H9 (cell line): ENCODE measurements at regions not wholly inside any gene's neighbourhood (a gene's known extent, or its start where the extent isn't known, plus 50 kb on each side); places are given as distances from the start of the nearest gene placed in this dataset.

Experiments used
- DNase-seq: peaks from one replicate; pipeline ENCODE4 v3.0.0-alpha.2; 2017
- H2AFZ ChIP-seq: one replicate; pipeline ENCODE4 v1.6.1; 2013; ENCODE audit warnings: mild to moderate bottlenecking, low read length, control low read depth, moderate library complexity
- H2AK5ac ChIP-seq: 2 replicates; pipeline ENCODE4 v1.6.1; 2013; ENCODE audit warnings: low read length, control low read depth, mixed read lengths; ENCODE audit not compliant: insufficient read length
- H2BK120ac ChIP-seq: one replicate; pipeline ENCODE4 v1.6.1; 2013; ENCODE audit warnings: low read depth, mild to moderate bottlenecking, low read length, control low read depth, inconsistent platforms; ENCODE audit not compliant: poor library complexity, severe bottlenecking
- H2BK12ac ChIP-seq: 2 replicates; pipeline ENCODE4 v1.6.1; 2013; ENCODE audit warnings: low read length, control low read depth, mixed read lengths, low read depth; ENCODE audit not compliant: insufficient read length
- H2BK15ac ChIP-seq: 2 replicates; pipeline ENCODE4 v1.6.1; 2013; ENCODE audit warnings: low read depth, low read length, control low read depth
- H2BK20ac ChIP-seq: one replicate; pipeline ENCODE4 v1.6.1; 2013; ENCODE audit warnings: low read depth, mild to moderate bottlenecking, low read length, control low read depth, inconsistent platforms; ENCODE audit not compliant: poor library complexity, severe bottlenecking
- H2BK5ac ChIP-seq: 2 replicates; pipeline ENCODE4 v1.6.1; 2013; ENCODE audit warnings: low read length, control low read depth, mixed read lengths; ENCODE audit not compliant: insufficient read length
- H3K14ac ChIP-seq: 2 replicates; pipeline ENCODE4 v1.6.1; 2013; ENCODE audit warnings: low read length, control low read depth; ENCODE audit not compliant: insufficient read depth
- H3K18ac ChIP-seq: 2 replicates; pipeline ENCODE4 v1.6.1; 2013; ENCODE audit warnings: low read depth, mild to moderate bottlenecking, mixed read lengths, low read length, control low read depth; ENCODE audit not compliant: insufficient read length
- H3K23ac ChIP-seq: 2 replicates; pipeline ENCODE4 v1.6.1; 2013; ENCODE audit warnings: low read length, control low read depth, mixed read lengths, low read depth; ENCODE audit not compliant: insufficient read length
- H3K23me2 ChIP-seq: 2 replicates; pipeline ENCODE4 v1.6.1; 2013; ENCODE audit warnings: low read depth, mild to moderate bottlenecking, mixed read lengths, low read length, control low read depth; ENCODE audit not compliant: insufficient read length, poor library complexity, severe bottlenecking
- H3K27ac ChIP-seq: 2 replicates; pipeline ENCODE4 v1.5.1; 2013; ENCODE audit warnings: low read length, control low read depth, mixed read lengths, low read depth; ENCODE audit not compliant: insufficient read length
- H3K27me3 ChIP-seq: 2 replicates; pipeline ENCODE4 v1.6.1; 2013; ENCODE audit warnings: low read length, control low read depth, inconsistent platforms; ENCODE audit not compliant: insufficient read depth
- H3K4ac ChIP-seq: 2 replicates; pipeline ENCODE4 v1.6.1; 2013; ENCODE audit warnings: low read depth, mild to moderate bottlenecking, control low read depth, inconsistent platforms, low read length, moderate library complexity
- H3K4me1 ChIP-seq: 2 replicates; pipeline ENCODE4 v1.6.1; 2013; ENCODE audit warnings: low read length, control low read depth, inconsistent platforms; ENCODE audit not compliant: insufficient read depth
- H3K4me2 ChIP-seq: 2 replicates; pipeline ENCODE4 v1.6.1; 2013; ENCODE audit warnings: low read length, control low read depth, mixed read lengths; ENCODE audit not compliant: insufficient read length, insufficient read depth
- H3K56ac ChIP-seq: 2 replicates; pipeline ENCODE4 v1.6.1; 2013; ENCODE audit warnings: low read depth, mild to moderate bottlenecking, mixed read lengths, low read length, control low read depth; ENCODE audit not compliant: insufficient read length
- H3K79me1 ChIP-seq: 2 replicates; pipeline ENCODE4 v1.6.1; 2013; ENCODE audit warnings: low read depth, mild to moderate bottlenecking, moderate library complexity, low read length, control low read depth, inconsistent platforms; ENCODE audit not compliant: insufficient read depth, poor library complexity, severe bottlenecking
- H3K79me2 ChIP-seq: 2 replicates; pipeline ENCODE4 v1.6.1; 2013; ENCODE audit warnings: low read length, control low read depth, inconsistent platforms; ENCODE audit not compliant: insufficient read depth
- H3K9ac ChIP-seq: 2 replicates; pipeline ENCODE4 v1.6.1; 2013; ENCODE audit warnings: low read length, control low read depth, mixed read lengths; ENCODE audit not compliant: insufficient read length; ENCODE audit errors: extremely low read depth
- H3K9me3 ChIP-seq: one replicate; pipeline ENCODE4 v1.6.1; 2013; ENCODE audit warnings: low read depth, low read length, inconsistent platforms; ENCODE audit not compliant: control insufficient read depth
- H3T11ph ChIP-seq: one replicate; pipeline ENCODE4 v1.6.1; 2013; ENCODE audit warnings: mild to moderate bottlenecking, low read length, control low read depth, inconsistent platforms
- H4K20me1 ChIP-seq: one replicate; pipeline ENCODE4 v1.6.1; 2013; ENCODE audit not compliant: control insufficient read depth, insufficient read length, insufficient read depth
- H4K5ac ChIP-seq: 2 replicates; pipeline ENCODE4 v1.6.1; 2013; ENCODE audit warnings: low read depth, mild to moderate bottlenecking, mixed read lengths, low read length, control low read depth; ENCODE audit not compliant: insufficient read length
- H4K8ac ChIP-seq: replicated peaks from 2 replicates; pipeline ENCODE4 v1.6.1; 2013; ENCODE audit warnings: low read length, control low read depth, mixed read lengths, low read depth; ENCODE audit not compliant: insufficient read length
- H4K91ac ChIP-seq: 2 replicates; pipeline ENCODE4 v1.6.1; 2013; ENCODE audit warnings: low read depth, mild to moderate bottlenecking, moderate library complexity, mixed read lengths, low read length, control low read depth; ENCODE audit not compliant: insufficient read length
- H3K27ac Mint-ChIP-seq, 3 experiments: 2 replicates in 2 of 3; 3 replicates in 1 of 3; pipeline ENCODE4 v1.8.0; 2020 to 2021; ENCODE audit warnings: mixed read lengths in 3 of 3, mild to moderate bottlenecking in 1 of 3, moderate library complexity in 1 of 3
- H3K27me3 Mint-ChIP-seq: 2 replicates; pipeline ENCODE4 v1.8.0; 2021; ENCODE audit warnings: low read depth, mild to moderate bottlenecking, moderate library complexity, mixed read lengths
- H3K36me3 Mint-ChIP-seq, 3 experiments: 2 replicates in 2 of 3; 3 replicates in 1 of 3; pipeline ENCODE4 v1.8.0; 2020 to 2021; ENCODE audit warnings: low read depth in 3 of 3, mixed read lengths in 3 of 3; ENCODE audit not compliant: insufficient read depth in 1 of 3
- H3K4me1 Mint-ChIP-seq, 2 experiments: 2 replicates each; pipeline ENCODE4 v1.8.0; 2020; ENCODE audit warnings: mixed read lengths in 2 of 2
- H3K4me3 Mint-ChIP-seq, 2 experiments: 2 replicates in 1 of 2; 3 replicates in 1 of 2; pipeline ENCODE4 v1.8.0; 2020 to 2021; ENCODE audit warnings: mild to moderate bottlenecking in 2 of 2, mixed read lengths in 2 of 2, moderate library complexity in 1 of 2
- H3K9me3 Mint-ChIP-seq, 2 experiments: 2 replicates in 1 of 2; 3 replicates in 1 of 2; pipeline ENCODE4 v1.8.0; 2020; ENCODE audit warnings: mild to moderate bottlenecking in 2 of 2, mixed read lengths in 2 of 2, moderate library complexity in 1 of 2
- WGBS: extraction: QIAGEN DNeasy Blood & Tissue Kit; methylation state at CpG from one replicate; pipeline ENCODE4 v1.1.7; 2013; ENCODE audit warnings: missing lambda C conversion rate, low lambda C conversion rate, mixed read lengths; ENCODE audit not compliant: insufficient read length; ENCODE audit errors: extremely low coverage; 5-methylcytosine and 5-hydroxymethylcytosine counted together
- TF ChIP-seq, protein P1 (sequence below): fragments of 200-600 bp; sonication (generic); conservative IDR thresholded peaks from 3 replicates; pipeline ENCODE4 v1.8.0; 2021; ENCODE audit warnings: antibody characterized with exemption, mild to moderate bottlenecking

DNA sequence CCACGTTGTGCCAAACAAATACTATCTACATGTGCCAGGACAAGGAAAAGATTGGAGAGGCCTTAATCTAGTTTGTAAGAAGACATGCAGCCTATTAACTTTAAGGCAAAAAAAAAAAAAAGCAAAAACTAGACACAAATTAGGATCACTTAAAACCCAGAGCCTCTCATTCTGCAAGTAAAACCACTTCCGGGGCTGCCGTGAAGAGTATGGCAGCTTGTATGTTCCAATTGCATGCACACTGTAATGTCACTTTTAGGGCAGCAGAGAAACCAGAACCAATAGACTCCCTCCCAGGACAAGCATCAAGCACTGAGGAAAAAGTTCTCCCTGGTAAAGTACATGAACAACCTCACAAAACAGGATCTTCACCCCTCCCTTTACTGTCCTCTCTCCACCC, 70.6 kb downstream of the RSL24D1 start:
- no peak overlapping the region for H3K9ac ChIP-seq
- H2BK12ac ChIP-seq: no peak overlapping the region
- H3K56ac ChIP-seq: no peak overlapping the region
- no peak overlapping the region for H3T11ph ChIP-seq
- H4K5ac ChIP-seq: no peak overlapping the region
- Mint-ChIP-seq H3K4me3 (no peak overlapping the region), H3K27ac (no peak overlapping the region), H3K36me3 (no peaks in the 10 kb centered on the region), H3K4me1 (no peaks in the 10 kb centered on the region), H3K9me3 (peaks cover 0 to 4% of the 10 kb centered on the region in 2 experiments; a peak in 1 of 5 replicates), H3K27me3 (peaks cover 4% of the 10 kb centered on the region)
- H3K4me2 ChIP-seq: no peak overlapping the region
- no peak overlapping the region for H2BK5ac ChIP-seq
- no peak overlapping the region for H3K27ac ChIP-seq
- no peak overlapping the region for H2AK5ac ChIP-seq
- H2BK15ac ChIP-seq: no peak overlapping the region
- no peaks in the 10 kb centered on the region for H4K20me1 ChIP-seq
- no peaks in the 10 kb centered on the region for H3K23me2 ChIP-seq
- no peak overlapping the region for H3K18ac ChIP-seq
- no peak overlapping the region for H3K4ac ChIP-seq
- DNase-seq: no peak
- no peak overlapping the region for H2BK20ac ChIP-seq
- no CpG with 5 or more reads among the region's 3 CpGs for WGBS
- no peaks in the 10 kb centered on the region for H3K79me1 ChIP-seq
- H3K79me2 ChIP-seq: no peaks in the 10 kb centered on the region
- H4K8ac ChIP-seq: no peak overlapping the region
- H2BK120ac ChIP-seq: no peak overlapping the region
- H3K9me3 ChIP-seq: no peaks in the 10 kb centered on the region
- H3K4me1 ChIP-seq: no peaks in the 10 kb centered on the region
- TF ChIP-seq, protein P1, sequence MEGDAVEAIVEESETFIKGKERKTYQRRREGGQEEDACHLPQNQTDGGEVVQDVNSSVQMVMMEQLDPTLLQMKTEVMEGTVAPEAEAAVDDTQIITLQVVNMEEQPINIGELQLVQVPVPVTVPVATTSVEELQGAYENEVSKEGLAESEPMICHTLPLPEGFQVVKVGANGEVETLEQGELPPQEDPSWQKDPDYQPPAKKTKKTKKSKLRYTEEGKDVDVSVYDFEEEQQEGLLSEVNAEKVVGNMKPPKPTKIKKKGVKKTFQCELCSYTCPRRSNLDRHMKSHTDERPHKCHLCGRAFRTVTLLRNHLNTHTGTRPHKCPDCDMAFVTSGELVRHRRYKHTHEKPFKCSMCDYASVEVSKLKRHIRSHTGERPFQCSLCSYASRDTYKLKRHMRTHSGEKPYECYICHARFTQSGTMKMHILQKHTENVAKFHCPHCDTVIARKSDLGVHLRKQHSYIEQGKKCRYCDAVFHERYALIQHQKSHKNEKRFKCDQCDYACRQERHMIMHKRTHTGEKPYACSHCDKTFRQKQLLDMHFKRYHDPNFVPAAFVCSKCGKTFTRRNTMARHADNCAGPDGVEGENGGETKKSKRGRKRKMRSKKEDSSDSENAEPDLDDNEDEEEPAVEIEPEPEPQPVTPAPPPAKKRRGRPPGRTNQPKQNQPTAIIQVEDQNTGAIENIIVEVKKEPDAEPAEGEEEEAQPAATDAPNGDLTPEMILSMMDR: no peak
- no peak overlapping the region for H4K91ac ChIP-seq
- no peak overlapping the region for H2AFZ ChIP-seq
- no peak overlapping the region for H3K23ac ChIP-seq
- H3K14ac ChIP-seq: no peak overlapping the region
- no peaks in the 10 kb centered on the region for H3K27me3 ChIP-seq
